ENCODE measurements at regions not wholly inside any gene's neighbourhood (a gene's known extent, or its start where the extent isn't known, plus 50 kb on each side); places are given as distances from the start of the nearest gene placed in this dataset.
"Not testable (repeated sequence)": the region's sequence is repeated elsewhere in the genome, so short reads cannot be mapped to it uniquely, and the experiment has no call there.

GRCh38 chr3:198096015-198096414 lies 136.0 kb downstream of the LMLN start:
- no peaks in the 10 kb centered on the region for H3K9me3 Mint-ChIP-seq
- H3K27ac Mint-ChIP-seq = no peak overlapping the region
- peaks cover 58% of the 10 kb centered on the region for H3K27me3 Mint-ChIP-seq
- no peaks in the 10 kb centered on the region for H3K36me3 Mint-ChIP-seq
- DNase-seq (ENCODE audit: extremely low spot score, unreplicated experiment) = no peak
- TF ChIP-seq CTCF (conservative IDR thresholded peaks at IDR 0.05) = no peak
- no peak overlapping the region for H3K4me3 Mint-ChIP-seq
- no peaks in the 10 kb centered on the region for H3K4me1 Mint-ChIP-seq (ENCODE audit: unreplicated experiment)

DNA sequence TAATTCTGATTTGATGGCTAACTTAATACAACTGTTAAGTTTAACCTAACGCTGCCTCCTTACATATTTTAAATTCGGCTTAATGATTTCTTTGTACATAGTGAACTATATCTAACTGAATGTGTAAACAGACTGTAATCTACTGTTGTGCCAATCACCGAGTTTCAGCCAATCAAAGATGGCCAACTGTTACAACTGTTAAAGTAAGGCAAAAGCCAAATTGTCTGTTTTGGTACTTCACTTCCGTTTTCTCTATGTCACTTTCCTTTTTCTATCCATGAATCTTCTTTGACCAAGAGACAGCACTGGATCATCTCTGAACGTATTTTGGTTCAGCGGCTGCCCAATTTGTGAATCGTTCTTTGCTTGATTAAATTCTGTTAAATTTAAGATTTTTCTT lies 137.0 kb downstream of the LMLN start:
- Mint-ChIP-seq H3K9me3 (no peaks in the 10 kb centered on the region), H3K27me3 (peaks cover 55% of the 10 kb centered on the region), H3K27ac (no peak overlapping the region), H3K4me3 (no peak overlapping the region), H3K4me1 (ENCODE audit: unreplicated experiment) (no peaks in the 10 kb centered on the region), H3K36me3 (no peaks in the 10 kb centered on the region)
- no peak for TF ChIP-seq CTCF (conservative IDR thresholded peaks at IDR 0.05)
- DNase-seq (ENCODE audit: extremely low spot score, unreplicated experiment) = no peak

GRCh38 chr3:198098661-198099081 lies 138.7 kb downstream of the LMLN start:
- H3K4me3 Mint-ChIP-seq; H3K36me3 Mint-ChIP-seq; DNase-seq (ENCODE audit: extremely low spot score, unreplicated experiment); H3K4me1 Mint-ChIP-seq (ENCODE audit: unreplicated experiment); H3K9me3 Mint-ChIP-seq; H3K27ac Mint-ChIP-seq: not testable (repeated sequence)
- peaks cover 39% of the 10 kb centered on the region for H3K27me3 Mint-ChIP-seq

- not testable (repeated sequence) for H3K4me3 Mint-ChIP-seq; DNase-seq (ENCODE audit: extremely low spot score, unreplicated experiment); H3K9me3 Mint-ChIP-seq; H3K4me1 Mint-ChIP-seq (ENCODE audit: unreplicated experiment); H3K36me3 Mint-ChIP-seq; H3K27ac Mint-ChIP-seq
- H3K27me3 Mint-ChIP-seq = peaks cover 22% of the 10 kb centered on the region
These were observed 143.1 kb downstream of the LMLN start for GRCh38 chr3:198103070-198103469.

DNA sequence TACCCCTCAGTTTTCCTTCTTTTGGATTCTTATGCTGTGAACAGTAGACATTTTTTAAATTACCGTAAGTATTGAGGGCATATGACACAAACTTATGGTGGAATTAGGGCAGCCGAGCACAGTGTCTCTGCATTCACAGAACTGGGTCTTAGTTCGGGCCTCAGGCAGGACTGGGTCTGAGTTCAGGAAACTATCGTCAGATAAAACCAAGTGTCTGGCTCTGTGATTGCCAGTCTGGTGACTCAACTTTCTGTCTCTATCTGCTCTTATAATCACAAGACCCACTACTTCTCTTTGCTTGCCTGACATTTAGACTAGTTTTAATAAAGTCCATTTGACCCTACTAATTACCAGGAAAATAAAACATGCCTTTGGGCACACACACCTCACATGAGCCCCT lies 146.2 kb downstream of the LMLN start:
- Mint-ChIP-seq H3K4me1 (ENCODE audit: unreplicated experiment) (peaks cover 8% of the 10 kb centered on the region), H3K27ac (no peak overlapping the region), H3K4me3 (no peak overlapping the region), H3K27me3 (peaks cover 49% of the 10 kb centered on the region), H3K9me3 (no peaks in the 10 kb centered on the region), H3K36me3 (no peaks in the 10 kb centered on the region)
- TF ChIP-seq CTCF (conservative IDR thresholded peaks at IDR 0.05) = no peak
- DNase-seq (ENCODE audit: extremely low spot score, unreplicated experiment) = no peak

GRCh38 chr3:198107840-198108734 lies 148.1 kb downstream of the LMLN start:
- H3K27me3 Mint-ChIP-seq = peaks cover 64% of the 10 kb centered on the region
- no peak overlapping the region for H3K4me3 Mint-ChIP-seq
- H3K9me3 Mint-ChIP-seq = no peaks in the 10 kb centered on the region
- peaks cover 10% of the 10 kb centered on the region for H3K4me1 Mint-ChIP-seq (ENCODE audit: unreplicated experiment)
- no peak for TF ChIP-seq CTCF (conservative IDR thresholded peaks at IDR 0.05)
- H3K27ac Mint-ChIP-seq = no peak overlapping the region
- H3K36me3 Mint-ChIP-seq = no peaks in the 10 kb centered on the region
- no peak for DNase-seq (ENCODE audit: extremely low spot score, unreplicated experiment)

Data from type B pancreatic cell (in vitro differentiated cells).